Fibroblast of lung (primary cell): ENCODE measurements at regions not wholly inside any gene's neighbourhood (a gene's known extent, or its start where the extent isn't known, plus 50 kb on each side); places are given as distances from the start of the nearest gene placed in this dataset.

ENCODE experiments used
- DNase-seq, 2 donors: peaks; one replicate each; pipeline versions ENCODE4 v3.0.0 to v3.0.0-alpha.2; 2010; ENCODE audit warnings: low read depth in 2 of 2
- H2AFZ ChIP-seq: 2 replicates; pipeline ENCODE4 v1.5.1; 2012; ENCODE audit warnings: low read length, control low read depth, inconsistent platforms
- H3K27ac ChIP-seq: 2 replicates; pipeline ENCODE4 v1.5.1; 2011; ENCODE audit warnings: low read length, control low read depth; ENCODE audit not compliant: insufficient read depth
- H3K27me3 ChIP-seq: 2 replicates; pipeline ENCODE4 v1.5.1; 2011; ENCODE audit warnings: mild to moderate bottlenecking, low read length; ENCODE audit not compliant: control insufficient read depth, insufficient read depth
- H3K36me3 ChIP-seq: 2 replicates; pipeline ENCODE4 v1.5.1; 2011; ENCODE audit warnings: low read length; ENCODE audit not compliant: control insufficient read depth, insufficient read depth
- H3K4me1 ChIP-seq: 2 replicates; pipeline ENCODE4 v1.5.1; 2011; ENCODE audit warnings: low read length; ENCODE audit not compliant: control insufficient read depth, insufficient read depth; ENCODE audit errors: extremely low read depth
- H3K4me2 ChIP-seq: 2 replicates; pipeline ENCODE4 v1.5.1; 2011; ENCODE audit warnings: low read length, control low read depth; ENCODE audit not compliant: insufficient read depth; ENCODE audit errors: extremely low read depth
- H3K4me3 ChIP-seq, 4 experiments: fragments of 200-600 bp in 1 of 4; sonication (generic) in 1 of 4; replicated peaks in 1 of 4; 2 replicates each; pipeline ENCODE4 v1.5.1; 2011 to 2016; ENCODE audit warnings: low read length in 4 of 4, low read depth in 3 of 4, mild to moderate bottlenecking in 3 of 4, control low read depth in 2 of 4, inconsistent platforms in 1 of 4, mixed read lengths in 1 of 4; ENCODE audit not compliant: insufficient read depth in 1 of 4; ENCODE audit errors: control extremely low read depth in 1 of 4
- H3K79me2 ChIP-seq: 2 replicates; pipeline ENCODE4 v1.5.1; 2012; ENCODE audit warnings: mild to moderate bottlenecking, low read length, inconsistent platforms; ENCODE audit not compliant: control insufficient read depth, insufficient read depth
- H3K9ac ChIP-seq: 2 replicates; pipeline ENCODE4 v1.5.1; 2011; ENCODE audit warnings: mild to moderate bottlenecking, low read length, control low read depth; ENCODE audit not compliant: insufficient read depth
- H3K9me3 ChIP-seq: 2 replicates; pipeline ENCODE4 v1.5.1; 2012; ENCODE audit warnings: low read depth, low read length; ENCODE audit not compliant: control insufficient read depth, insufficient read depth
- H4K20me1 ChIP-seq: 2 replicates; pipeline ENCODE4 v1.5.1; 2011; ENCODE audit warnings: low read length; ENCODE audit not compliant: control insufficient read depth, insufficient read depth; ENCODE audit errors: extremely low read depth
- CTCF ChIP-seq, 2 donors: IDR thresholded peaks in 1 of 2; conservative IDR thresholded peaks in 1 of 2; 1 replicate in 1 of 2; 2 replicates in 1 of 2; pipeline ENCODE4 v1.5.1; 2011 to 2012; ENCODE audit warnings: low read length in 2 of 2, control low read depth in 1 of 2, inconsistent platforms in 1 of 2, low read depth in 1 of 2, mild to moderate bottlenecking in 1 of 2
- EZH2 ChIP-seq: IDR thresholded peaks from 2 replicates; pipeline ENCODE4 v1.5.1; 2012; ENCODE audit warnings: low read length, control low read depth, mild to moderate bottlenecking; ENCODE audit errors: missing control alignments

- no peak for TF ChIP-seq CTCF (conservative IDR thresholded peaks at IDR 0.05 in 1 of 2, IDR thresholded peaks at IDR 0.05 in 1 of 2; ENCODE audit: low read depth in 1 of 2, low read length in 2 of 2)
- no peak for TF ChIP-seq EZH2
- no peak for DNase-seq
- Histone ChIP-seq H3K36me3 (no peaks in the 10 kb centered on the region), H3K4me1 (no peaks in the 10 kb centered on the region), H3K4me3 (no peak overlapping the region), H4K20me1 (no peaks in the 10 kb centered on the region), H3K27me3 (no peaks in the 10 kb centered on the region), H3K9ac (no peak overlapping the region), H2AFZ (no peak overlapping the region), H3K79me2 (no peaks in the 10 kb centered on the region), H3K9me3 (no peaks in the 10 kb centered on the region), H3K27ac (no peak overlapping the region), H3K4me2 (no peak overlapping the region)
Observed at GRCh38 chr20:6524305-6524704, 243.2 kb upstream of the BMP2 start.

DNA sequence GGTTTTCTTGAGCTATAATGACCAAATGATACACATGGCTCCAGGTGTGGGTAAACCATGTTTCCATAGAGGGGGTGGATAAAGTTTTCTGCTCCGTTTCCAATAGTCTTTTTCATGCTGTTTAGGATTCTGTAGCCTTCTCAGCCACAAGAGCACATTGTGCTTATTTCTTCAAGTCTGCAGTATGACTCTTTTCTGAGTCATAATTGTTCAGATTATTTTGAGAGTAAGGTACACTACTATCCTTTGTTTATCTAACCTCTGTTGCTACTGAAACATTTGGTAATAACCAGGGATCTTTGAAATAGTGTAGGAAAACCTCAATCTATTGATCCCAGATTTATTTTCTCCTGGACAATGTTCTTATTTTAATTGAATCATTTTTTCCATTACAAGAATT lies 247.9 kb upstream of the BMP2 start:
- no peaks in the 10 kb centered on the region for H3K9me3 ChIP-seq
- H3K4me3 ChIP-seq = no peak overlapping the region
- H4K20me1 ChIP-seq = no peaks in the 10 kb centered on the region
- H3K36me3 ChIP-seq = no peaks in the 10 kb centered on the region
- H3K4me2 ChIP-seq = no peak overlapping the region
- H3K79me2 ChIP-seq = no peaks in the 10 kb centered on the region
- no peak overlapping the region for H3K27ac ChIP-seq
- no peaks in the 10 kb centered on the region for H3K27me3 ChIP-seq
- H2AFZ ChIP-seq = no peak overlapping the region
- peak; percentile 86 to 90 for DNase-seq
- no peak for TF ChIP-seq EZH2
- TF ChIP-seq CTCF (conservative IDR thresholded peaks at IDR 0.05 in 1 of 2, IDR thresholded peaks at IDR 0.05 in 1 of 2; ENCODE audit: low read depth in 1 of 2, low read length in 2 of 2) = no peak
- no peaks in the 10 kb centered on the region for H3K4me1 ChIP-seq
- no peak overlapping the region for H3K9ac ChIP-seq

DNA sequence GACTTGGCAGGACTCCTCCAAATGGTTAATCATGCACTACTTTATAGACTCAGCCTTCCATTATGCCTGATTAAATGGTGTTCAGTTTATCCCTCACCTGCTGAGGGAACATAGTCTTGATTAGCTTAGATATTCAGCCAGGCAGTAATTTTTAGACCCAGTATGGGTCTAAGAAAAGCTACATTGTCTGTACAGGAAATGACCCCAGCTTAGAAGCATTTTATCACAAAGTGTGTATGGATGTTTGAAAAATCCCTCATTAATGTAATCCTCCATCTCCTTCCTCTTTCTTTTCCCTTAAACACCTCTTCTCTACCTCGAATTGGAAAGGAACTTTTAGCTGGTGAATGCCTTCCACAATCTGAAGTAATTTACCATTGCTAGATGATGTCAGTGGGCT lies 252.2 kb upstream of the BMP2 start:
- Histone ChIP-seq H2AFZ (no peak overlapping the region), H3K27ac (no peak overlapping the region), H3K79me2 (no peaks in the 10 kb centered on the region), H3K9ac (no peak overlapping the region), H3K36me3 (no peaks in the 10 kb centered on the region), H3K4me3 (no peak overlapping the region), H3K27me3 (no peaks in the 10 kb centered on the region), H3K4me1 (no peaks in the 10 kb centered on the region), H4K20me1 (no peaks in the 10 kb centered on the region), H3K4me2 (no peak overlapping the region), H3K9me3 (no peaks in the 10 kb centered on the region)
- DNase-seq = peak in 1 of 2 donors; percentile 40
- TF ChIP-seq CTCF (conservative IDR thresholded peaks at IDR 0.05 in 1 of 2, IDR thresholded peaks at IDR 0.05 in 1 of 2; ENCODE audit: low read depth in 1 of 2, low read length in 2 of 2) (no peak), EZH2 (no peak)
